GM23248 (cell line): ENCODE measurements at regions not wholly inside any gene's neighbourhood (a gene's known extent, or its start where the extent isn't known, plus 50 kb on each side); places are given as distances from the start of the nearest gene placed in this dataset.

Experiments
- DNase-seq: peaks from one replicate; pipeline ENCODE4 v3.0.0-alpha.2; 2015
- H2AFZ ChIP-seq: fragments of 200-600 bp; sonication (generic); 2 replicates; pipeline ENCODE4 v1.6.1; 2016; ENCODE audit warnings: antibody characterized with exemption
- H3F3A ChIP-seq: fragments of 200-600 bp; sonication (generic); 2 replicates; pipeline ENCODE4 v1.6.1; 2016; ENCODE audit warnings: mild to moderate bottlenecking, antibody characterized with exemption, mixed run types; ENCODE audit not compliant: insufficient read depth
- H3K27ac ChIP-seq: fragments of 200-600 bp; sonication (generic); 2 replicates; pipeline ENCODE4 v1.5.1; 2016; ENCODE audit warnings: mild to moderate bottlenecking
- H3K27me3 ChIP-seq: fragments of 200-600 bp; sonication (generic); replicated peaks from 2 replicates; pipeline ENCODE4 v1.6.1; 2016; ENCODE audit warnings: mild to moderate bottlenecking; ENCODE audit not compliant: insufficient read depth
- H3K36me3 ChIP-seq: fragments of 200-600 bp; sonication (generic); 2 replicates; pipeline ENCODE4 v1.6.1; 2016; ENCODE audit warnings: low read depth, mild to moderate bottlenecking
- H3K4me1 ChIP-seq: fragments of 200-600 bp; sonication (generic); 2 replicates; pipeline ENCODE4 v1.6.1; 2016; ENCODE audit warnings: mild to moderate bottlenecking; ENCODE audit not compliant: insufficient read depth
- H3K4me2 ChIP-seq: fragments of 200-600 bp; sonication (generic); one replicate; pipeline ENCODE4 v1.6.1; 2016; ENCODE audit warnings: mild to moderate bottlenecking; ENCODE audit not compliant: unreplicated experiment
- H3K4me3 ChIP-seq: fragments of 200-600 bp; sonication (generic); 2 replicates; pipeline ENCODE4 v1.5.1; 2016; ENCODE audit warnings: mild to moderate bottlenecking
- H3K79me2 ChIP-seq: fragments of 200-600 bp; sonication (generic); 2 replicates; pipeline ENCODE4 v1.6.1; 2016; ENCODE audit warnings: mild to moderate bottlenecking; ENCODE audit not compliant: insufficient read depth
- H3K9ac ChIP-seq: fragments of 200-600 bp; sonication (generic); 2 replicates; pipeline ENCODE4 v1.6.1; 2016; ENCODE audit warnings: mild to moderate bottlenecking
- H3K9me2 ChIP-seq: fragments of 200-600 bp; sonication (generic); 2 replicates; pipeline ENCODE4 v1.6.1; 2016; ENCODE audit warnings: mixed run types, mild to moderate bottlenecking, moderate library complexity; ENCODE audit not compliant: insufficient read depth
- H3K9me3 ChIP-seq: fragments of 200-600 bp; sonication (generic); one replicate; pipeline ENCODE4 v1.6.1; 2017; ENCODE audit warnings: low read depth
- H4K20me1 ChIP-seq: fragments of 200-600 bp; sonication (generic); 2 replicates; pipeline ENCODE4 v1.6.0; 2016; ENCODE audit not compliant: insufficient read depth
- EZH2 ChIP-seq: fragments of 200-600 bp; sonication (generic); IDR thresholded peaks from 2 replicates; pipeline ENCODE4 v1.6.1; 2018; ENCODE audit warnings: antibody characterized with exemption, mild to moderate bottlenecking; ENCODE audit not compliant: insufficient read depth, poor library complexity, severe bottlenecking
- EZH2phosphoT487 ChIP-seq: fragments of 200-600 bp; sonication (generic); IDR thresholded peaks from 2 replicates; pipeline ENCODE4 v1.6.1; 2018; ENCODE audit warnings: antibody characterized with exemption, moderate library complexity, mild to moderate bottlenecking, low read depth; ENCODE audit not compliant: insufficient read depth
- WGBS, 2 experiments: methylation state at CpG; one replicate each; pipeline ENCODE4 v1.1.6; 2015 to 2017; ENCODE audit warnings: low lambda C conversion rate in 2 of 2, low coverage in 1 of 2; ENCODE audit errors: missing lambda C conversion rate in 2 of 2; 5-methylcytosine and 5-hydroxymethylcytosine counted together
- in situ Hi-C: fragments of 300-500 bp; cut with MboI; formaldehyde crosslinking; loops from 2 replicates; pipeline ENCODE4 v1.15.0; 2020

DNA sequence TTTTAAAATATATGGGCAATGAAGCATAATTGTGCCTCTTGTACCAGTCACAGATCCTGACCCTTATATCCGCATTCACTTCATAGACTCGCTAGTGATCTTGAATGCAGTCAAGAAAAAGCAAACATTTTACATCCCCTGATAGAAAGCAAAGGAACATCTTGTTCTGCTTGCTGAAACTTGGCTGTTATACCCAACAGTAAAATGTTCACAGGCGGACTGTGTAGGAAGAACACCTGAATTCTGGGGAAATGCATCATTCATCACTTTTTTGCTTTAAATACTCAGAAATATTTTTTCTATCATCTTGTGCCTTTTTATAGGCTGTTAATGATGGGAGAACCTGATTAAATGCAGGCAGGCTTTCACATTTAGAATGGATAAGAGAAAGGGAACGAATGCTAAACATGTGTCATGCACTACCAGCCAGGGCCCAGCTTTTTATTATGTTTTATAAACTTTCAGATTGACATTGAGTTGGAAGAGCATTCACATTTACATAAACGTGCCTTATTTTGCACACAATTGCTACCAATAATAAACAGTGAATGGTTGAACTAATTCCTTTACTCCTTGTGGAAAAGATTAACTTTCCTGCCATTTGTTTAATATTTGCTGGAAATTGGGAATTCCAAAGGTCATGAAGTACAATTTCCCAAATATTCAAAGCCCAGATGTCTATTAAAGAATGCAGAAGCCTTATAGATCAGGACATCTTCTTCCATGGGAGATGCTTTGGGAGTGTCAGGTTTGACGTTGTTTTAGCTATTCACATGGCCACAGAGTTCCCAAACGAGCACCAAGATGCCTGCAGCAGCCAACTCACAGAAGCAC, 756.2 kb downstream of the TLE1 start:
- DNase-seq = no peak
- H3K4me2 ChIP-seq = no peak overlapping the region
- no peak overlapping the region for H3K9ac ChIP-seq
- H2AFZ ChIP-seq = no peak overlapping the region
- H3K4me1 ChIP-seq = no peaks in the 10 kb centered on the region
- TF ChIP-seq EZH2 = no peak
- no peak for TF ChIP-seq EZH2phosphoT487
- H3K36me3 ChIP-seq = no peaks in the 10 kb centered on the region
- no peaks in the 10 kb centered on the region for H3K79me2 ChIP-seq
- H3K27ac ChIP-seq = no peak overlapping the region
- no peaks in the 10 kb centered on the region for H4K20me1 ChIP-seq
- no peak overlapping the region for H3K4me3 ChIP-seq
- 12 to 15% methylated on average over 7 of the region's 7 CpGs for WGBS, 2 experiments
- in situ Hi-C loops = no loop called here
- no peaks in the 10 kb centered on the region for H3K9me2 ChIP-seq
- H3F3A ChIP-seq = no peaks in the 10 kb centered on the region
- H3K27me3 ChIP-seq = no peaks in the 10 kb centered on the region
- H3K9me3 ChIP-seq = no peaks in the 10 kb centered on the region

DNA sequence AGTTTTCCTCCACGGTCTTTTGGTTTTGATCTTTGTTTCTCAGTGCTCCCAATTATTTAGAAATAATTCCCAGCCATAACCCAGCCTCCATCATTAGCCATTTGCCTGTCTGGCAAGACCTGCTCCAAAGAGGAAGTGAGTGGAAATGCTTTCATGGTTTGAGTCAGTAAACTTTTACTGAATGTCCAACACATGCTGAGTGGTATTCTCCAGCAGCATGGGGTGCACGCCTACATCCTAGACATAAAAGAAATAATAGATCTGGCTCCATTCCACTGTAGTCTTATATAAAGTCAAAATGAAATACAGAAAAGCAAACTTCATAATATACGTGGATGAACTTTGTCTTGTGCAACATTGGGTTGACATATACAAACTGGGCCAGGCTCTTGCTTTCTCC, 757.2 kb downstream of the TLE1 start:
- H3F3A ChIP-seq = no peaks in the 10 kb centered on the region
- no peaks in the 10 kb centered on the region for H4K20me1 ChIP-seq
- no peak overlapping the region for H3K9ac ChIP-seq
- DNase-seq = no peak
- H3K4me2 ChIP-seq = no peak overlapping the region
- no peaks in the 10 kb centered on the region for H3K27me3 ChIP-seq
- H3K9me3 ChIP-seq = no peaks in the 10 kb centered on the region
- H3K4me1 ChIP-seq = no peaks in the 10 kb centered on the region
- H3K4me3 ChIP-seq = no peak overlapping the region
- in situ Hi-C loops = no loop called here
- WGBS, 2 experiments = 18 to 28% methylated on average over 3 of the region's 3 CpGs
- TF ChIP-seq EZH2 (no peak), EZH2phosphoT487 (no peak)
- H3K79me2 ChIP-seq = no peaks in the 10 kb centered on the region
- H3K9me2 ChIP-seq = no peaks in the 10 kb centered on the region
- H3K36me3 ChIP-seq = no peaks in the 10 kb centered on the region
- no peak overlapping the region for H3K27ac ChIP-seq
- no peak overlapping the region for H2AFZ ChIP-seq

DNA sequence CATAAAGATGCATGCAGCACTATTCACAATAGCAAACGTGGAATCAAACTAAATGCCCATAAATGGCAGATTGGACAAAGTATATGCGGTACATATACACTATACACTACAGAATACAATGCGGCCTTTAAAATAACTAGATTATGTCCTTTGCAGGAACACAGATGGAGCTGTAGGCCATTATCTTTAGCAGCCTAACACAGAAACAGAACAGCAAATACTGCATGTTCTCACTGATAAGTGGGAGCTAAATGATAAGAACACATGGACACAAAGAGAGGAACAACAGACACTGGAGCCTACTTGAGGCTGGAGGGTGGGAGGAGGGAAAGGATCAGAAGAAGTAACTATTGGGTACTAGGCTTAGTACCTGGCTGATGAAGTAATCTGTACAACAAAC, 758.2 kb downstream of the TLE1 start:
- WGBS, 2 experiments = 54 to 57% methylated on average over 3 of the region's 3 CpGs
- in situ Hi-C loops = no loop called here

DNA sequence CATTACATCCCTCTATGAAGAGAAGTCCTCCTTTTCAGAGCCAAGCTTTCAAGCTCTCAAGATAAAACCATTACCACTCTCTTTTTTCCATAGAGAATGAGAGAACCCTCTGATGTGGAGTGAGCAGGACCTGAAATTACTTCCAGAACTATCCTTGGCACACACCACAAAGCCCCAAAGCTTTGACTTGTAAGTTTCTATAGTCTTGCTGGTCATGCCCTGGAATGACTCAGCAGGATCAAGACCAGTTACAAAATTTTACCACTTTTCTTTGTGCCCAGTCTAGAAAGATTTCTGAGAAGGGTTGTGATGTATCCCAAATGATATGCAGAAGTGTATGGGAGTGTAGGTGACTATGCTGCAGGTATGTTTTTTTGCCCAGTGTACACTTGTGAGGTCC, 760.6 kb downstream of the TLE1 start:
- in situ Hi-C loops = no loop called here
- no peak for DNase-seq
- Histone ChIP-seq H2AFZ (no peak overlapping the region), H3F3A (no peaks in the 10 kb centered on the region), H3K79me2 (no peaks in the 10 kb centered on the region), H3K4me2 (no peak overlapping the region), H3K27me3 (no peaks in the 10 kb centered on the region), H3K9me2 (no peaks in the 10 kb centered on the region), H3K9ac (no peak overlapping the region), H3K4me1 (no peaks in the 10 kb centered on the region), H3K36me3 (no peaks in the 10 kb centered on the region), H3K9me3 (no peaks in the 10 kb centered on the region), H3K4me3 (no peak overlapping the region), H3K27ac (no peak overlapping the region), H4K20me1 (no peaks in the 10 kb centered on the region)
- TF ChIP-seq EZH2 = no peak
- TF ChIP-seq EZH2phosphoT487 = no peak

More for the DNA sequence above, 758.2 kb downstream of the TLE1 start:
- no peak overlapping the region for H3K4me3 ChIP-seq
- no peak overlapping the region for H3K27ac ChIP-seq
- no peaks in the 10 kb centered on the region for H3F3A ChIP-seq
- no peak overlapping the region for H2AFZ ChIP-seq
- TF ChIP-seq EZH2phosphoT487 (no peak), EZH2 (no peak)
- H3K79me2 ChIP-seq = no peaks in the 10 kb centered on the region
- no peaks in the 10 kb centered on the region for H3K9me3 ChIP-seq
- H3K9me2 ChIP-seq = no peaks in the 10 kb centered on the region
- no peak for DNase-seq
- H3K4me1 ChIP-seq = no peaks in the 10 kb centered on the region
- no peaks in the 10 kb centered on the region for H3K27me3 ChIP-seq
- H3K4me2 ChIP-seq = no peak overlapping the region
- H3K9ac ChIP-seq = no peak overlapping the region
- no peaks in the 10 kb centered on the region for H4K20me1 ChIP-seq
- H3K36me3 ChIP-seq = no peaks in the 10 kb centered on the region
